ENCODE measurements at regions not wholly inside any gene's neighbourhood (a gene's known extent, or its start where the extent isn't known, plus 50 kb on each side); places are given as distances from the start of the nearest gene placed in this dataset.

DNA sequence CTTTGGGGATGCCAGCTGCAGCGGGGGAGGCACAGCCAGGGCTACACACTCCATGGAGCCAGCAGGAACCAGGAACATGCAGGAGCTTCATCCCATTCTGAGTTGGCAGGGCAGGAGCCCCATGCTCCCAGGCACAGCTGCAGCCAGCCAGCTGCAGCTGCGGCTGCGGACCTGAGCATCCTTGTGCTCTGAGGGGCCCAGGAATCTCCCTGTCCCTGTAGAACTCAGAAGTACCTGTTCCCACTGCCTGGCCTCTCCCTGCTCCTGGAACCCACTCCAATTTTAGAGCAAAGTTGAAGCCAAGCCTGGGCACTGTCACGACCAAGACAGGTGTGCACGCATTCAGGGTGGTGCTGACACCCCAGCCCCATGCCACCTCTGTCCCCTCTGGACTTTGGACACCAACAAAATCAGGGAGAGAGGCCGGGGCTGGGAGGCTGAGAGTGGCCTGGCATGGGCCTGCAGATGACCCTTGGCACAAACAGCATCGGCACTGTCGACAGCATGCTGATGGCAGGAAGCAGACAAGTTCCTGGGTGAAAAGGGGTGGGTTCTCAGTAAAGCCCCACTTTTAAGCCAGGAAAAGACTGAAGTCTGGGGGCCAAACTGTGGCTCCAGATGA, 257.3 kb upstream of the LRFN5 start:
- Histone ChIP-seq H3K27me3 (ENCODE audit: control insufficient read depth in 2 of 2, insufficient read depth in 2 of 2, low read length in 2 of 2) (no peaks in the 10 kb centered on the region), H2AFZ (ENCODE audit: insufficient read depth, low read depth, low read length, poor library complexity, severe bottlenecking) (no peak overlapping the region), H3K4me2 (replicated peaks; ENCODE audit: extremely low read depth, low read length, poor library complexity, severe bottlenecking) (no peak overlapping the region), H3K4me3 (replicated peaks in 1 of 3; ENCODE audit: low read depth in 2 of 3, low read length in 3 of 3) (no peak overlapping the region), H3K9ac (ENCODE audit: insufficient read depth, low read length, poor library complexity, severe bottlenecking) (no peak overlapping the region), H4K20me1 (ENCODE audit: insufficient read depth, low read length) (no peaks in the 10 kb centered on the region), H3K36me3 (replicated peaks in 1 of 2; ENCODE audit: control insufficient read depth in 1 of 2, insufficient read depth in 2 of 2, low read length in 2 of 2) (no peaks in the 10 kb centered on the region), H3K27ac (ENCODE audit: low read depth in 1 of 2, low read length in 2 of 2) (no peak overlapping the region), H3K79me2 (ENCODE audit: insufficient read depth, low read length) (no peaks in the 10 kb centered on the region), H3K9me3 (replicated peaks in 1 of 2; ENCODE audit: control insufficient read depth in 1 of 2, insufficient read depth in 1 of 2, low read length in 2 of 2) (peaks cover 0 to 4% of the 10 kb centered on the region in 2 donors), H3K4me1 (ENCODE audit: control insufficient read depth in 1 of 2, insufficient read depth in 2 of 2, low read length in 2 of 2) (no peaks in the 10 kb centered on the region)
- intact Hi-C loops (cut with micrococcal nuclease) = no loop called here
- H3K36me3 Mint-ChIP-seq = no peaks in the 10 kb centered on the region
- TF ChIP-seq, protein P1, sequence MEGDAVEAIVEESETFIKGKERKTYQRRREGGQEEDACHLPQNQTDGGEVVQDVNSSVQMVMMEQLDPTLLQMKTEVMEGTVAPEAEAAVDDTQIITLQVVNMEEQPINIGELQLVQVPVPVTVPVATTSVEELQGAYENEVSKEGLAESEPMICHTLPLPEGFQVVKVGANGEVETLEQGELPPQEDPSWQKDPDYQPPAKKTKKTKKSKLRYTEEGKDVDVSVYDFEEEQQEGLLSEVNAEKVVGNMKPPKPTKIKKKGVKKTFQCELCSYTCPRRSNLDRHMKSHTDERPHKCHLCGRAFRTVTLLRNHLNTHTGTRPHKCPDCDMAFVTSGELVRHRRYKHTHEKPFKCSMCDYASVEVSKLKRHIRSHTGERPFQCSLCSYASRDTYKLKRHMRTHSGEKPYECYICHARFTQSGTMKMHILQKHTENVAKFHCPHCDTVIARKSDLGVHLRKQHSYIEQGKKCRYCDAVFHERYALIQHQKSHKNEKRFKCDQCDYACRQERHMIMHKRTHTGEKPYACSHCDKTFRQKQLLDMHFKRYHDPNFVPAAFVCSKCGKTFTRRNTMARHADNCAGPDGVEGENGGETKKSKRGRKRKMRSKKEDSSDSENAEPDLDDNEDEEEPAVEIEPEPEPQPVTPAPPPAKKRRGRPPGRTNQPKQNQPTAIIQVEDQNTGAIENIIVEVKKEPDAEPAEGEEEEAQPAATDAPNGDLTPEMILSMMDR (IDR thresholded peaks at IDR 0.05) = no peak
- no peak for DNase-seq
- peaks cover 0 to 2% (median 0%) of the 10 kb centered on the region in 3 donors for H3K27me3 Mint-ChIP-seq (ENCODE audit: low read depth in 3 of 3)
- H3K9me3 Mint-ChIP-seq = peaks cover 0 to 9% (median 2%) of the 10 kb centered on the region in 7 donors
- WGBS (ENCODE audit: insufficient coverage) = 92% methylated on average over 7 of the region's 8 CpGs
- no peak overlapping the region for H3K4me3 Mint-ChIP-seq
- H3K27ac Mint-ChIP-seq = no peak overlapping the region
- H3K4me1 Mint-ChIP-seq = no peaks in the 10 kb centered on the region

DNA sequence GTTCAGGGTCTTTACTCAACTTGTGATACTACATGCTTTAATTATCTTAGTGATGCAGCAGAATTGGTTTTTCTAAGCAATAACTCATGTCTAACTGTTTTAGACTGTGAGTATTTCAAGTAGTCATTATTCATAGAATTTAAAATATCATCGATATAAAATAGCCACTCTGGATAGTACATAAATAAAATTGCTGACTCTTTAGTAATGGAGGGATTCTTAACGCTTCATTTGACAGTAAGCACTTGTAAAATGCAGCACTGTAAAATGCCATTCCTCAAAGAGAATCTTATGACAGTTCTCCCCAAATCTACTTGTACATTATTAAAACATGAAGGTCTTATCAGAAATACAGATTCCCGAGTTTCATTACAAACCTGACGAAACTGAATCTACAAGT, 262.8 kb upstream of the LRFN5 start:
- Histone ChIP-seq H3K9me3 (replicated peaks in 1 of 2; ENCODE audit: control insufficient read depth in 1 of 2, insufficient read depth in 1 of 2, low read length in 2 of 2) (peaks cover 0 to 4% of the 10 kb centered on the region in 2 donors), H3K27me3 (ENCODE audit: control insufficient read depth in 2 of 2, insufficient read depth in 2 of 2, low read length in 2 of 2) (no peaks in the 10 kb centered on the region), H3K4me3 (replicated peaks in 1 of 3; ENCODE audit: low read depth in 2 of 3, low read length in 3 of 3) (no peak overlapping the region), H3K4me1 (ENCODE audit: control insufficient read depth in 1 of 2, insufficient read depth in 2 of 2, low read length in 2 of 2) (no peaks in the 10 kb centered on the region), H4K20me1 (ENCODE audit: insufficient read depth, low read length) (no peaks in the 10 kb centered on the region), H3K79me2 (ENCODE audit: insufficient read depth, low read length) (no peaks in the 10 kb centered on the region), H2AFZ (ENCODE audit: insufficient read depth, low read depth, low read length, poor library complexity, severe bottlenecking) (no peak overlapping the region), H3K9ac (ENCODE audit: insufficient read depth, low read length, poor library complexity, severe bottlenecking) (no peak overlapping the region), H3K27ac (ENCODE audit: low read depth in 1 of 2, low read length in 2 of 2) (no peak overlapping the region), H3K4me2 (replicated peaks; ENCODE audit: extremely low read depth, low read length, poor library complexity, severe bottlenecking) (no peak overlapping the region), H3K36me3 (replicated peaks in 1 of 2; ENCODE audit: control insufficient read depth in 1 of 2, insufficient read depth in 2 of 2, low read length in 2 of 2) (no peaks in the 10 kb centered on the region)
- TF ChIP-seq, protein P1 (IDR thresholded peaks at IDR 0.05) = no peak
- no peaks in the 10 kb centered on the region for H3K36me3 Mint-ChIP-seq
- no peak overlapping the region for H3K27ac Mint-ChIP-seq
- no peaks in the 10 kb centered on the region for H3K27me3 Mint-ChIP-seq (ENCODE audit: low read depth in 3 of 3)
- no peak overlapping the region for H3K4me3 Mint-ChIP-seq
- intact Hi-C loops (cut with micrococcal nuclease) = no loop called here
- no peaks in the 10 kb centered on the region for H3K4me1 Mint-ChIP-seq
- no CpG with 5 or more reads among the region's 4 CpGs for WGBS (ENCODE audit: insufficient coverage)
- DNase-seq = no peak
- H3K9me3 Mint-ChIP-seq = no peaks in the 10 kb centered on the region
